Stimulated activated CD4-positive, alpha-beta T cell treated with anti-CD3 and anti-CD28 coated beads, Interleukin-15, amount 100 ng/mL, for 24 hours (primary cell): ENCODE measurements at regions not wholly inside any gene's neighbourhood (a gene's known extent, or its start where the extent isn't known, plus 50 kb on each side); places are given as distances from the start of the nearest gene placed in this dataset.
"Not testable (repeated sequence)": the region's sequence is repeated elsewhere in the genome, so short reads cannot be mapped to it uniquely, and the experiment has no call there.

Experiments used
- DNase-seq: peaks from one replicate; pipeline ENCODE4 v3.0.0-alpha.2; 2020

GRCh38 chr16:8108991-8109509 lies 481.3 kb downstream of the TMEM114 start:
- no peak for DNase-seq

GRCh38 chr16:8107296-8107695 lies 483.0 kb downstream of the TMEM114 start:
- no peak for DNase-seq

- DNase-seq = no peak
Observed at GRCh38 chr16:8103649-8104289, 486.5 kb downstream of the TMEM114 start.

GRCh38 chr16:8099586-8099985 lies 490.7 kb downstream of the TMEM114 start:
- no peak for DNase-seq

- DNase-seq = no peak
Observed at GRCh38 chr16:8098947-8099512, 491.3 kb downstream of the TMEM114 start.

- DNase-seq = no peak
Observed at GRCh38 chr16:8096211-8096610, 494.1 kb downstream of the TMEM114 start.

GRCh38 chr16:8094696-8095095 lies 495.6 kb downstream of the TMEM114 start:
- DNase-seq = no peak

- no peak for DNase-seq
Observed at GRCh38 chr16:8088820-8089338, 501.4 kb downstream of the TMEM114 start.

- DNase-seq = no peak
Observed at GRCh38 chr16:8087597-8088289, 502.6 kb downstream of the TMEM114 start.

GRCh38 chr16:8087146-8087545 lies 503.2 kb downstream of the TMEM114 start:
- no peak for DNase-seq

- DNase-seq = no peak
Observed at GRCh38 chr16:8084882-8085281, 505.4 kb downstream of the TMEM114 start.

GRCh38 chr16:8084302-8084701 lies 506.0 kb downstream of the TMEM114 start:
- DNase-seq = no peak

- no peak for DNase-seq
Observed at GRCh38 chr16:8083560-8083959, 506.8 kb downstream of the TMEM114 start.

GRCh38 chr16:8080817-8081216 lies 509.5 kb downstream of the TMEM114 start:
- no peak for DNase-seq

- no peak for DNase-seq
Observed at GRCh38 chr16:8075271-8075670, 515.0 kb downstream of the TMEM114 start.

GRCh38 chr16:8070506-8070905 lies 519.8 kb downstream of the TMEM114 start:
- DNase-seq = no peak

- DNase-seq = not testable (repeated sequence)
Observed at GRCh38 chr16:8068225-8068624, 522.1 kb downstream of the TMEM114 start.

- DNase-seq = no peak
Observed at GRCh38 chr16:8063159-8063558, 527.2 kb downstream of the TMEM114 start.

- DNase-seq = no peak
Observed at GRCh38 chr16:8062677-8063076, 527.6 kb downstream of the TMEM114 start.

GRCh38 chr16:8055761-8056160 lies 534.5 kb downstream of the TMEM114 start:
- no peak for DNase-seq

- DNase-seq = no peak
Observed at GRCh38 chr16:8053437-8053836, 536.9 kb downstream of the TMEM114 start.

GRCh38 chr16:8048433-8048832 lies 541.9 kb downstream of the TMEM114 start:
- DNase-seq = no peak

GRCh38 chr16:8047736-8048135 lies 542.6 kb downstream of the TMEM114 start:
- DNase-seq = no peak

- DNase-seq = no peak
Observed at GRCh38 chr16:8044796-8045195, 545.5 kb downstream of the TMEM114 start.
